Renal pelvis (tissue), 1 donor: ENCODE measurements at regions not wholly inside any gene's neighbourhood (a gene's known extent, or its start where the extent isn't known, plus 50 kb on each side); places are given as distances from the start of the nearest gene placed in this dataset.
"Not testable (repeated sequence)": the region's sequence is repeated elsewhere in the genome, so short reads cannot be mapped to it uniquely, and the experiment has no call there.

Experiments used
- DNase-seq: peaks from one replicate; pipeline ENCODE4 v3.0.0-alpha.2; 2013

DNA sequence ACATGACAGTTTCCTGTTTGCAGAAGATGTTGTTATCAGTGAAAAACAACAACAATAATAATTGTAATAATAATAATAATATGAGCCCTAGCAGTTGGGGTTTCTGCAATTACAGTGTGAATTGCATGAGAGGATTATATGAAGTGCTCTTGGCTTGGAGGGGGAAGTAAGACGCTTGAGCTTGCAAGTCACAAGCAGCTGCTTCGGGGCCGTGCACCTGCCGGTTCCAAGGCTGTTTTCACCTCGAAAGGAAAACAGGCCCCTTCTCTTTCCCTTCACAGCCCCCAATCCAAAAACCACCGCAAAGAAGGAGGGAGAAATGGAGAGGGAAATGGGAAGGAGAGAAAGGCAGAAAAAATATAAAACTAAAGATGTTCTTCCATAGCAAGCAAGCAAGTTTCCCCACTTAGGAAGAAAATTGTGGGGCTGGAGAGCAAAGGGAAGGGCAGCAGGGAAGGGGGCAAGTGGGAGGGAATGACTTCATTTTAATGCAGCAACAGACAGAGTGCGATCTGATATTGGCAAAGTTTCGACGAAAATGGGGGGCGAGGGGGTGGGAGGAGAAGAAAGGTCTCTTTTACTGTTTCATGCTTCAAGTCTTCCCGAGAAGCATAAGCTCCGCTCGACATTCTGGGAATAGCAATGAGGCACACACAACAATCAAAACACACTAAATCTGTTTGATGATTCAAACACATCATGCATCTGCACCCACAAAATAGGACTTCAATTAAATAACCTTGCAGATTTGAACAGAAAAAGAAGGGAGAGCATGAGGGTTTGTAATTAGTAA lies 284.2 kb upstream of the ATP11B start:
- DNase-seq: no peak

DNA sequence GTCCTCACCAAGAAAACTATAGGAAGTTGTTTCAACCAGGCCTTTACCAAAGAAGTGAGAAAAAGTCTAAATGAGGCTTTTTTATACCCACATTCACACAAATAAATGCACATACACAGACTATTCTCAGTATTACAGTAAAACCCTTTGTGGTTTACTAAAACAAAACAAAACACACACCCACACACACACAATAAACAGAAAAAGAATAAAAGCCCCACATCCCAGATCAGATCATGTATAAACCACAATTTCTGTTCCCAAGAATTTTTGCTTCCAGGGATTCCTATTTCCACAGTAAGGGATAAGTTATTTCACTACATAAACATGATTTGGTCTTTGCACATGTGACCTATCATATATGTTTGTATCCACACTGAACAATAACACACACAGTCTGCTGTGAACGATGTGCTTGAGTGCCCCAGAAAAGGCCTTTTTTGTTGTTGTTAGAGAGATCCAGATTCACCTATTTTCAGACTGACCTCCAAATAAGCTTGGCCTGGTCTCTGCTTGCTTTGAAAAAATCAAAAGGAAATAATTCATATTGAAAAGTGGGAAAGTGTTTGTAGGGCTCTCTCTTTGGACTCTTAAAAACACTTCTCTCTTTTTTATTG lies 283.4 kb upstream of the ATP11B start:
- no peak for DNase-seq

DNA sequence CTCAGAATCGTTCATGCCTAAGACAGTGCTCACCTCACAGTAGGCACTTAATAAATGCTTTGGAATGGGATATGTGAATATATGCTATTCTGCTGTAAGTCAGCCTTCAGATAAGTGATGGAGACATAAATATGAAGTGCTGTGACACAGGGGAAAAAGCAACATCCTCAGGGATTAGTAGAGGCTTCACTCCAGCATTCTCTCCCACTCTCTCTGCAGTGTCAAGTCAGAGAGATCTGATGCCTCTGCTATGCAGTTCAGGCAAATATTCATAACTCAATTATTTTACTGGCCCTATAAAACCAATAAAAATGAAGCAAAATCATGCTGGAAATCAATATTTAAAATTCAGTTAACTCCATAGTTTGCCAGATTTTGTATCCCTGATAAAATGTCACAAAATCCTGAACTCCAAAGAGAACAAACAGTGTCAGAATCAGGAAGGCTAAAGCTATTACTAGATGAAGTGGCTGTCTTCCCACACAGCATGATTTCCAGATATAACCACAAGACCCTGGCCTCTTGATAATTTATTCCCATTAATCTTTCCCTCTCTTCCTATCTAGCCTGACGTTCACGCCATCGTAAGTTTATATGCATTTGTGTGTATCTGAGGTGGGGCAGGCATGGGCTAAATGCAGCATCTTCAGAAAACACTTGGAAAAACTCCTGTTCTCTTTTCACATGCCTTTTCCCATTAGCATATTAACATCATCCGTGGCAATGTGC lies 278.9 kb upstream of the ATP11B start:
- DNase-seq: no peak

GRCh38 chr3:182516597-182517336 lies 276.5 kb upstream of the ATP11B start:
- no peak for DNase-seq

DNA sequence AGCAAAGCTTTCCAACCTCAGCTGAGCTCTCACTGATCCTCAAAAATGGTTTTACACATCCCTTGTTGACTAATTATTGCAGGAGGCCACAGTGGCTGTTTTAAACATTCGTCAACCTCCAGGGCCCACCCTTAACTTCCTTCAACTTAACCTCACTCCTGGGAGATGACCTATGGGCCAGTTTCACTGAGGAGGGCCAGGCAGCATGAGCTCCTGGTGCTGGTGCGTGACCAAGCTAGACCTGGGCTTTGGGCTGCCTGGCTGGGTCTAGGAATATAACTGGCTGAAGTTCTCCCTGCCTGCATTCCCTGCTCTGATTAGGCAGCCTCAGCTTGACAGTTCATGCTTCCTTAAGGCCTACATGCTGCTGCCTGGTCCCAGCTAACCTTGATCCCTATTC lies 273.7 kb upstream of the ATP11B start:
- no peak for DNase-seq

GRCh38 chr3:182521339-182521738 lies 272.0 kb upstream of the ATP11B start:
- no peak for DNase-seq

DNA sequence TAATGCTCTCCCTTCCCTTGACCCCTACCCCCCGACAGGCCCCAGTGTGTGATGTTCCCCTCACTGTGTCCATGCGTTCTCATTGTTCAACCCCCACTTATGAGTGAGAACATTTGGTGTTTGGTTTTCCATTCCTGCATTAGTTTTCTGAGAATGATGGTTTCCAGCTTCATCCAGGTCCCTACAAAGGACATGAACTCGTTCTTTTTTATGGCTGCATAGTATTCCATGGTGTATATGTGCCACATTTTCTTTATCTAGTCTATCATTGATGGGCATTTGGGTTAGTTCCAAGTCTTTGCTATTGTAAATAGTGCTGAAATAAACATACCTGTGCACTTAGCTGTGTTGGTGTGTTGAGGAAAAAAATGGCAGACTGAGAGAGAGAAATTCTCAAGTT lies 269.9 kb upstream of the ATP11B start:
- not testable (repeated sequence) for DNase-seq

DNA sequence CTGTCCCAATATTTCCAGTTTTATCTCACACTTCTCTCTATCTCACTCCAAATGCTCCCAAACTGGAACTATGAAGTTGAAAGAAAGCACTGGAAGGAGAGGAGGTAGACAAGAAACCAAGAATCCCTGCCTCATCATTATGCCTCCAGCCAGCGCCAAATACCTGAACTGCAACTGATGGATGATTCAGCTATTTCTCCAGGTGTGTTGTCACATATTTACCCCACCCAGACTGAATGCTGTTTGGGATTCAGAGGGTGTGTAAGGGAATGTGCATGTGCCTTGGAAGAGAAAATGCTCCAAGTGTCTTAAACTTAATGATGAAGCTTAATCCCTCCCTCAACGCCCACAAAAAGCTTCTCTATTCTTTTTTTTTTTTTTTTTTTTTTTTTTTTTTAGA lies 269.5 kb upstream of the ATP11B start:
- DNase-seq: no peak

DNA sequence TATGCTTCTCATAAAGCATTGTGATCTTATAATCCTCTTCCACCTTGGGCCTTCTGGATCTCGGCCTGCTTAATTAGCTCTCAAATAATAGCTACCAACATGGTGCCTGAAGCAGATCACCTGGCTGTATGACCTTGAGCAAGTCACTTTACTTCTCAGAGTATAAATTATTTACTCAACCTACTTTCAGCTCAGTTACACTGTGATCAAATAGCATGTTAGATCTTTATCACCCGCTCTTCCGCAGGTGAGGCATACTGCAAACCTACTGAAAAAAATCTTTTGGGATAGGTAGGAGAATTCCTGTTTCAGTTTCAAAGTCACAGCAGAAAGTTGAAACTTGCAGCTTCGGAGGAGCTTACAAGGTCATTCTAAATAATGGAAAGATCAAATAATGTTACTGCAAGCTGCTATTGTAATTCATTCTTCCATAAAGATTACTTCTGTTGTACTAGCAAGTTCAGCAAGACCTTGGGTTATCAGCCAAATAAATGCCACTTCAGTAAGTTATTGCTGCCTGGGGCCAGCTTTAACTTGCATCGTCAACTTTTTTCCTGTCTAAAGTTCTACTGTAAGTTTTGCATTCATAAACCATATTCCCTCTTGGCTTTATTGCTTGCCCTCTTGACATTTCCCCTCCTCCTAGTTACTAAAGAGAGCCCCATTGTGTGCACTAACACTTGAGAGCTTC lies 268.4 kb upstream of the ATP11B start:
- DNase-seq: peak; percentile 70

GRCh38 chr3:182525766-182526374 lies 267.4 kb upstream of the ATP11B start:
- no peak for DNase-seq

GRCh38 chr3:182527745-182528144 lies 265.6 kb upstream of the ATP11B start:
- no peak for DNase-seq

DNA sequence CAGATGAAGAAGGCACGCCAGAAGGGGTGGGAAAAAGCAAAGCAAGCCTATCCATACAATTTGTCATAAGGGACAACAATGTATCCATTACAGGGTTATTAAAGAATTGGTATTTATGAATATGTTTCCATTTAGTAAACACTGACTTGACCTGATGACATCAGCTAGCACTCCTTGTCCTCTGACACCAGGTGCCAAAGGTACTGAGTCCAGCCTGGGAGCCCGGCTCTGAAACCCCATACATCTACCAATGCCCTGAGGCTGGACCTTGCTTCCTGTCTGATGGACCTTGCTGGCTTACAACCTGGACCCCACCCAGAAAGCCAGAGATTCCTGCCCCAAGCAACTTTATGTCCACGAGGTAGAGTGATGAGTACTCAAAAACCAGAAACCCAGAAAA lies 263.0 kb upstream of the ATP11B start:
- no peak for DNase-seq

DNA sequence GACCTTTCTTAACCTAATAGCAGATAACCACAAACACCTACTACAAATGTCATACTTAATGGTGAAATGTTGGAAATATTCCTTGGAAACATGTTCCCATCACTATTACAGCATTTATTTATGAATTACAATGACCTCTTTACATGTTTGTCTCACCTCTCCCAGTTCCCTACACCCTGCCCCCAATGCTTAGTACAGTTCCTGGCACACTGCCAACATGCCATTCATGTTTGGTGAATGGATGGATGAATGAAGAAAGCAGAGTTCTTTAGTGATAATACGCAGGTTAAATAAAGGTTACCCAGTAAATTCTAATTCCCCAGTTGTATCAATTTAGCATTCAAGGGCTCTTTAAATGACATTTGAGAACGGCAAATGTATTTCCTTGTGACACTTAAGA lies 259.9 kb upstream of the ATP11B start:
- no peak for DNase-seq

DNA sequence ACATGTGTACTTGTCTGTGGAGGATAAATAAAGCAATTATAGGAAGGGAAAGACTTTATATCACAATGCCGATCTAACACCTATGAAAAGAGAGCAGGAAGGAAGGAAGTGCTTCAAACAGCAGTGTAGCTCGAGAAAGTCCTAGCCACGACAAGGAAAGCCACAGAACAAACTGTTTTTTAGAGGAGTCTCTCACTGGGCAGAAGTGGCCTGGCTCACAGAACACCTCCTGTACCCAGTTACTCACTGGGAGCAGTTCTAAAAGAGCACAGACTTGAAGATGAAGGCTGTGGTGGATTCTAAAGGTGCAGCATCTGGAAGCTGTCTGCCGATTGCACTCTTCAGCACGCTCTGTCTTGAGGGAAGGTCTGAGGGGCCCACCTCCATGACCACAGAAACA lies 248.8 kb upstream of the ATP11B start:
- no peak for DNase-seq

GRCh38 chr3:182562274-182562673 lies 231.0 kb upstream of the ATP11B start:
- DNase-seq: no peak

DNA sequence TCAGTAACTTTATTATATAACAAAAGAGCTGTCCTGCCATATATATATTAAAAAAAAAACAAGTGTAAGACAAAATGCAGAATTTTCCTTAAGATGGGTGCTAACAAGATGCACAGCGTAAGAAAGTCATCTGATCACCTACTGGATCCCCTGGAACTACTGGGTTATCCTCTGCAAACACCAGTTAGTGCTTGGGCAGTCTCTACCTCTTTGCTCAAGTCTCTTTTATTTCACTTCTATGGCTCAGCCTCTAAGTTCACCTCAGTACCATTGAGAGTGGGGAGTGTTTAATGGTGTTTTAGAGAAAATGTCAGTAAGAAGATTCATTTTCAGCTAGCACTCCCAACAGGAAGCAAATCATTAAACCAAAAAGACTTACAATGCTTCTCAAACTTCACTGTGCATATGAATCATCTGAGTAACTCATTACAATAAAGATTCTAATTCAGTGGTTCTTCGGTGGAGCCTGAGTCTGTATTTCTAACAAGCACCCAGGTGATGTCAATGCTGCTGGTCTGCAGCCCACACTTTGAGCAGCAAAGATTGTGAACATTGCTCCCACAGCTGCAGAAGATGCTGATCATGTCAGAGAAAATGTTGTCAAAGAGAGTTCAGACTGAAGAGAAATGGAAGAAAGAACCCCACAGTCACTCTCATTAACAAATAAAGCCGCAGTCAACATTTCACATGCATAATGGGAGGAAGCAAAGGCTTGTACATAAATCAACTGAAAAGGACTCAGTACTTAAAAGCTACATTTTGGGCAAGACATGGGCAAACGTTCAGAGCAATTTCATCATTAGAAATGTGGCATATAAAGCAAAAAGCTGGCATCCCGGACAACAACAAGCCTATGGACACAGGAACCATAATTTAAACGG lies 227.1 kb upstream of the ATP11B start:
- DNase-seq: peak; percentile 19

GRCh38 chr3:182567700-182568099 lies 225.6 kb upstream of the ATP11B start:
- DNase-seq: peak; percentile 72

DNA sequence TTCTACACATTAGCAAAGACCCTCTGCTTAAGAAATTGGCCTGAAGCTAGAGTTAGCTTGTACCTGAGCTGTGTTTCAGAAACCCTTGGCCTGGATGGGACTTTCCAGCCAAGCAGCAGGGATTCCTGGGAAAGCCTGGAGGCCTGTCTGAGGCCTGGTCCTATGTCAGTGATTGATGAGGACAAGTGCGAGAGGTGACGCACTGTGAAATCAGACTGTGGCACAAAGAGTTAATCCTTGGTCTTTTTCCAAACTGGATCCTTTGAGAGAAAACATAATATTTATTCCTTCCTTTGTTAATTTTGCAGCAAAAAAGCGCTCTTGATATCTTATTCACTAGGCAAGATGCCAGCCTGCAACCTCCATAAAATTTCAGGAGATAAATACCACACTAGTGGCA lies 225.0 kb upstream of the ATP11B start:
- peak; percentile 15 for DNase-seq

GRCh38 chr3:182568876-182569275 lies 224.4 kb upstream of the ATP11B start:
- peak; percentile 3 for DNase-seq

DNA sequence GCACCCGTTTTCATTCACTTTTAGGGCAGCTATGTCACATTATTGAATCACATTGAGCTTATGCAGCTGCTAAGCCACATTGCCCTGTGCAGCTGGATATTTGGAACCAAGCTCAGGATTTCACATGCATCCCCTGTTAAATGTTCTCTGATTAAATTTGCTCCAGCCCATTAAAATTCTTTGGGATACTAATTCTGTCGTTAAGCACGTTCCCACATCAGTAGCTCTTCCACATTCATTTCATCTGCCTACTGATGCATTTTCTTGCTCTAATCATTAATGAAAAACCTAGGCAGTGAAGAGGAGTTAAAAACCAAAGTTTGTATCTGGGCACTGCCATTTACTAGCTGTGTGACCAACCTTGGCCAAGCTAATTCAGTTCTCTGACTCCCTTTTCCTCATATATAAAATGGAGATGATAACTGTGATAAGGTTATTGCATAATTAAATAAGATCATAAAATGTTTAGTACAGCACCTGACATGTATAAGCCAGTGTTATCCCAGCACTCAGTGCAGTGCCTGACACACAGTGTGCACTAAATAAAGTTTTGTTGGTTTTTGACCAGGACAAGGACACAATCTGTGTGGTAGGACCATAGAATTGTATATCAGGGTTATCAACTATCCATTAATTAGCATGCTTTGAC lies 222.2 kb upstream of the ATP11B start:
- DNase-seq: peak; percentile 47
